ENCODE measurements at regions not wholly inside any gene's neighbourhood (a gene's known extent, or its start where the extent isn't known, plus 50 kb on each side); places are given as distances from the start of the nearest gene placed in this dataset.

DNA sequence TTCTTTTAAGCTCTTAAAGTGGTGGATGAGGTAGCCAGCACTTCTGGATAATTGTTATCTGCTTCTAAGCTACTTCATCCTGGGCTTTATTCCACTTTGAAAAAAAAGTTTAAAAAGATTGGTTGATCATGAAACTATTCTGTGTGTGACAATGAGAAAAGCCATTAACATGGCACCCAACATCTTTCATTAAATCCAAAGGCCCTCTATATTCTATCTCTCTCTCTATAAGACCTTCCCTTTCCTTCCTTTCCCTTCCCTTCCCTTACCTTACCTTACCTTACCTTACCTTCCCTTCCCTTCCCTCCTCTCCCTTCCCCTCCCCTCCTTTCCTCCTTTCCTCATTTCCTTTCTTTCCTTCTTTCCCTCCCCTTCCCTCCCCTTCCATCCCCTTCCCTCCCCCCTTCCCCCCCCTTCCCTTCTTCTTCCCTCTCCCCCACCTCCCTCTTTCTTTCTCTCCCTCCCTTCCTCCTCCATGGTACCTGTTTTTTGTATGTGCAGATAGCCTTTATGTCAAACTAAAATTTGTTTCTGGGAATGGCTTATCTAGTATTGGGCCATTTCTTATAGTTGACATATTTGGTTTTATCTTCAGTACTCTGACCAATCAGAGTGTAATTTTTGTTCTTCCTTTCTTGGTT is 218.7 kb downstream of the DKK1 start:
- no peaks in the 10 kb centered on the region for H3K27me3 Mint-ChIP-seq
- H3K4me1 Mint-ChIP-seq, result no peaks in the 10 kb centered on the region
- H3K4me3 Mint-ChIP-seq, result no peak overlapping the region
- H3K27ac Mint-ChIP-seq, result no peak overlapping the region
- H3K9me3 Mint-ChIP-seq, result peaks cover 7% of the 10 kb centered on the region
- DNase-seq, result no peak
- H3K36me3 Mint-ChIP-seq, result no peaks in the 10 kb centered on the region

DNA sequence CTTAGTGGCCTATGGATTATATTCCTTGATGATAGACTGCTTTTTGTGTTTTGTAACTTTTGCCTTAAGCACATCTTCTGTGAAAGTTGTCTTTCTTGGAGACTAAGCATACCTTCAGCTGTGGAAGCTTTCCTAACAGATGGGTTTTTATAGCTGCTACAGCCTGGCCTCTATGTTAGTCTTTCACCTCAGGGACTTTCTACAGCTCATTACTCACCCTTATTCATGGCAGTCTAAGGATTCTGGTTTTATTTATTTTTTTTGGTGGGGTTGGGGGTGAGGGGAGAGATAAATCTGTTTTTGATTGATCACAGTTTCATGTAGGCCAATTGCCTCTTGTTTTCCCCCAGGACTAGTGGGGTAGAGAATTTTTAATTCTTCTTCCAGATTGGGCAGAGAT is 219.9 kb downstream of the DKK1 start:
- Mint-ChIP-seq H3K4me3 (no peak overlapping the region), H3K4me1 (no peaks in the 10 kb centered on the region), H3K9me3 (peaks cover 7% of the 10 kb centered on the region), H3K27me3 (no peaks in the 10 kb centered on the region), H3K36me3 (no peaks in the 10 kb centered on the region), H3K27ac (no peak overlapping the region)
- no peak for DNase-seq

- Mint-ChIP-seq H3K4me1 (no peaks in the 10 kb centered on the region), H3K27me3 (no peaks in the 10 kb centered on the region), H3K27ac (no peak overlapping the region), H3K36me3 (no peaks in the 10 kb centered on the region), H3K4me3 (no peak overlapping the region), H3K9me3 (peaks cover 6% of the 10 kb centered on the region)
- no peak for DNase-seq
Measured at GRCh38 chr10:52539463-52539862, 225.4 kb downstream of the DKK1 start.

DNA sequence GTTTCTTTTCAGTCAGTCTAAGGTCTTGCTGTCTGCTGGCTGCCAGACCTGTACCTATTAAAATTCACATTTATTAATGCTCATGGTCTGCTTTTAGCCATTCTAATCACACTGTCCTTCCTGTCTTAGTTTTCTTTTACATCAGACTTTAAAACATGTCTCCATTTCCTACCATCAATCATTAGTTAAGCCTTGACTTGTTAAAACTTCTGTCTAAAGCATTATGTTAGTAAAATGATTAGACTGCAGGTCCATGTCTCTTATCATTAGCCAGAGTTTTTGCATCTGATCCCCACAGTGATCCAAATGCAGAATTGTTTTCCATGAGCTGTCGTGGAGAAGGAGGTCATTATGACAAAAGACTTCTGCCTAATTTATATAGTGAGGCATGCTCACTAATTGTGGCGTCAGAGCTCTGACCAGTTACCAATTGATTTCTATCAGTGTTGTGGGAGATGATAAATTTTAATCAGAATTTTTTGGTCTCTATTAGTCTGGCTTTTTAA is 226.5 kb downstream of the DKK1 start:
- H3K4me1 Mint-ChIP-seq, result no peaks in the 10 kb centered on the region

GRCh38 chr10:52541006-52541473 is 227.0 kb downstream of the DKK1 start:
- Mint-ChIP-seq H3K27ac (no peak overlapping the region), H3K27me3 (no peaks in the 10 kb centered on the region), H3K4me1 (no peaks in the 10 kb centered on the region), H3K9me3 (peaks cover 4% of the 10 kb centered on the region), H3K36me3 (no peaks in the 10 kb centered on the region), H3K4me3 (no peak overlapping the region)
- no peak for DNase-seq

More for the DNA sequence above, 226.5 kb downstream of the DKK1 start:
- Mint-ChIP-seq H3K9me3 (peaks cover 6% of the 10 kb centered on the region), H3K36me3 (no peaks in the 10 kb centered on the region), H3K27ac (no peak overlapping the region), H3K4me3 (no peak overlapping the region), H3K27me3 (no peaks in the 10 kb centered on the region)
- no peak for DNase-seq

GRCh38 chr10:52542906-52543305 is 228.8 kb downstream of the DKK1 start:
- H3K27ac Mint-ChIP-seq, result no peak overlapping the region
- H3K4me1 Mint-ChIP-seq, result no peaks in the 10 kb centered on the region
- no peaks in the 10 kb centered on the region for H3K27me3 Mint-ChIP-seq
- H3K36me3 Mint-ChIP-seq, result no peaks in the 10 kb centered on the region
- H3K4me3 Mint-ChIP-seq, result no peak overlapping the region
- DNase-seq, result no peak
- peaks cover 2% of the 10 kb centered on the region for H3K9me3 Mint-ChIP-seq

GRCh38 chr10:52551046-52551445 is 221.5 kb downstream of the MBL2 start:
- Mint-ChIP-seq H3K4me1 (no peaks in the 10 kb centered on the region), H3K27me3 (no peaks in the 10 kb centered on the region), H3K4me3 (no peak overlapping the region), H3K36me3 (no peaks in the 10 kb centered on the region), H3K9me3 (no peaks in the 10 kb centered on the region), H3K27ac (no peak overlapping the region)
- no peak for DNase-seq

DNA sequence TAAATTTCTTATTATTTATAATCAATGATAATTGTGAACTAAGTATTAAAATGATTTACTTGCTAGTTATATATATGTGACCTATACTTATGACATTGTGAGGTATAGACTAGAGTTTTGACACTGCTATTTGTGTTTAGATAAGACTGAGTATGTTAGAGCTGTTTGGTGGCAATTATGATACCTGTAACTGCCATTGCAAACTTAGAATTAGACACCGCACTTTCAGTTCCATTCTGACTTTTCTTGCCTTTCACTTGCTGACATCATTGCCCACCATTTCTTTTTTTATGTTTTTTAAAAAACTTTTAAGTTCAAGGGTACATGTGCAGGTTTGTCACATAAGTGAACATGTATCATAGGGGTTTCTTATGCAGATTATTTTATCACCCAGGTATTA is 214.5 kb downstream of the MBL2 start:
- H3K4me3 Mint-ChIP-seq, result no peak overlapping the region
- H3K36me3 Mint-ChIP-seq, result no peaks in the 10 kb centered on the region
- H3K9me3 Mint-ChIP-seq, result peaks cover 3% of the 10 kb centered on the region
- no peak for DNase-seq
- no peaks in the 10 kb centered on the region for H3K4me1 Mint-ChIP-seq
- H3K27ac Mint-ChIP-seq, result no peak overlapping the region
- no peaks in the 10 kb centered on the region for H3K27me3 Mint-ChIP-seq

DNA sequence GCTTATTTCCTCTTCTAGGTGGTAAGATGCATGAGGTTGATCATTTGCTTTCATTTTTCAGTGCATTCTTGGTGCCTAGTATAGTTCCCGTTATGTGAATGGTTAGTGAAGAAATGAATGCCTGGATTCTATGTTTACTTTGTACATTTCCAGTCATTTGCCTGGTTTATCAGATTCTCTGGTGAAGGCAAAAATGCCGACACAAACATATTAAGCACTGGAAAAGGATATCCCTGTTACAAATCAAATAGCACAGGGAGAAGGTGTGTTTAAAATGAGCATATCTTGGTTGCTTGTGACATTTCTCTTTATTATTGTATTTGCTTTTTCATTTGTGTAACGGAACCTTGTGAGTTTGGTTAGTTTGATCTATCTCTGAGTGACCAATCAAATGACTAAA is 211.3 kb downstream of the MBL2 start:
- H3K4me3 Mint-ChIP-seq, result no peak overlapping the region
- H3K27me3 Mint-ChIP-seq, result no peaks in the 10 kb centered on the region
- H3K27ac Mint-ChIP-seq, result no peak overlapping the region
- no peaks in the 10 kb centered on the region for H3K36me3 Mint-ChIP-seq
- peaks cover 3% of the 10 kb centered on the region for H3K9me3 Mint-ChIP-seq
- DNase-seq, result no peak
- H3K4me1 Mint-ChIP-seq, result no peaks in the 10 kb centered on the region

GRCh38 chr10:52563360-52563759 is 209.2 kb downstream of the MBL2 start:
- Mint-ChIP-seq H3K36me3 (no peaks in the 10 kb centered on the region), H3K27me3 (no peaks in the 10 kb centered on the region), H3K4me1 (no peaks in the 10 kb centered on the region), H3K9me3 (peaks cover 3% of the 10 kb centered on the region), H3K4me3 (no peak overlapping the region), H3K27ac (no peak overlapping the region)
- no peak for DNase-seq

- Mint-ChIP-seq H3K4me3 (no peak overlapping the region), H3K27me3 (peaks cover 3% of the 10 kb centered on the region), H3K27ac (no peak overlapping the region), H3K4me1 (no peaks in the 10 kb centered on the region), H3K9me3 (no peaks in the 10 kb centered on the region), H3K36me3 (no peaks in the 10 kb centered on the region)
- no peak for DNase-seq
Measured at GRCh38 chr10:52566471-52567246, 205.9 kb downstream of the MBL2 start.

DNA sequence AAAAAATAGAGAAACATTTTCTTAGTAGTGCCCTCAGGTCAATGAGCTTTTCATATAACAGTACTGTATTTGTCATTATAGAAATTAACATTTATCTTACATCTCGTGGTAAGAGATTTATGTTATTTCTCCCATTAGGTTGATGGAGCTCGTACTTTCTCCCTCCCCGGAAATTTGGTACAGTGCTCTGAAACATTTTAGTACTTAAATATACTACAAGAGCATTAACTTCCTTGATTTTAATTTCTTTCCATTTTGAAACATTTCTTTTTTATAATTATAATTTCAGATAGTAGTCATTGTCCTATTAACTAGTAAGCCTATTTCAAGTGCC is 205.4 kb downstream of the MBL2 start:
- no peaks in the 10 kb centered on the region for H3K4me1 Mint-ChIP-seq

DNA sequence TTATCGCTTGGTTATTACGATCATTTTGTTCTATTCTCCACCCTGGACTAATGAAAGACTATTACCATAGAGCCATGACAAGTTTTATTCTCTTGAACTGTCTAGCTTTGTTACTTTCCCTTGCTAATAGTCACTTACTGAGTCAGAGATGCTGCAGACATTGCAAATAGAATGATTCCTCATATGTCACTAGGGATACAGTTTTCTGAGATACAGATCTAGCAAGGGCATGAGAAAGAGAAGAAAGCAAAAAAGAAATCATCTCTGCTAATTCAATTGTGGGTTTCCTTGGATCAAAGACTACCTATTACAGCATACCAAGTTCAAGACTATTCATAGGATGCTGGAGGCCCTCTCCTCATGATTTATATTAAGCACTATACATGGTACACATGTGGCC is 204.3 kb downstream of the MBL2 start:
- H3K4me1 Mint-ChIP-seq, result no peaks in the 10 kb centered on the region
- H3K27me3 Mint-ChIP-seq, result peaks cover 3% of the 10 kb centered on the region

More for the DNA sequence above, 205.4 kb downstream of the MBL2 start:
- Mint-ChIP-seq H3K27ac (no peak overlapping the region), H3K4me3 (no peak overlapping the region), H3K9me3 (peaks cover 2% of the 10 kb centered on the region), H3K27me3 (peaks cover 3% of the 10 kb centered on the region), H3K36me3 (no peaks in the 10 kb centered on the region)
- no peak for DNase-seq

DNA sequence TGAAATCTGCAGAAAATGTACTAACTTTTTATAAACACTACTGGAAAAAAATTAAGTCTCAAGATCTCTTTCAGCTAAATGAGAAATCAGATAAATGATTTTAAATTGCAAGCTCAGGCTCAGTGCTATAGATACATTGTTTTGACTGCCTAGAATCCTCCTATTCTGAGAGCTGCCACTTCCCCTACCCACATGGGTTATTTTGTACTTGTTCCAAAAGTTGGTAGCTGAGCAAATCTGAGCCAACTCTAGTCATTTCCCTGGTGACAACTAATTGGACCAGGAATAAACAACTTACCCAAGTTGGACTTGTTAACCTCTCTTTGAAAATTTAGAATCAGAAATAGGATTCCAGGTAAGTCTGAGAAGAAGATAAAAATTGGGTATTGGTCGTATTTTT is 202.1 kb downstream of the MBL2 start:
- Mint-ChIP-seq H3K27me3 (peaks cover 3% of the 10 kb centered on the region), H3K9me3 (peaks cover 2% of the 10 kb centered on the region), H3K27ac (no peak overlapping the region), H3K4me3 (no peak overlapping the region), H3K4me1 (no peaks in the 10 kb centered on the region), H3K36me3 (no peaks in the 10 kb centered on the region)
- DNase-seq, result no peak

More for the DNA sequence above, 204.3 kb downstream of the MBL2 start:
- Mint-ChIP-seq H3K9me3 (peaks cover 2% of the 10 kb centered on the region), H3K36me3 (no peaks in the 10 kb centered on the region), H3K4me3 (no peak overlapping the region), H3K27ac (no peak overlapping the region)
- no peak for DNase-seq

GRCh38 chr10:52571018-52571417 is 201.6 kb downstream of the MBL2 start:
- Mint-ChIP-seq H3K36me3 (no peaks in the 10 kb centered on the region), H3K4me3 (no peak overlapping the region), H3K27me3 (peaks cover 3% of the 10 kb centered on the region), H3K9me3 (peaks cover 2% of the 10 kb centered on the region), H3K4me1 (no peaks in the 10 kb centered on the region), H3K27ac (no peak overlapping the region)
- no peak for DNase-seq

All from activated naive CD8-positive, alpha-beta T cell treated with anti-CD3 and anti-CD28 coated beads for 36 hours (primary cell).